ENCODE measurements at regions not wholly inside any gene's neighbourhood (a gene's known extent, or its start where the extent isn't known, plus 50 kb on each side); places are given as distances from the start of the nearest gene placed in this dataset.
"Not testable (repeated sequence)": the region's sequence is repeated elsewhere in the genome, so short reads cannot be mapped to it uniquely, and the experiment has no call there.

GRCh38 chr11:21727102-21727501, 465.8 kb upstream of the ANO5 start:
- TF ChIP-seq CTCF (IDR thresholded peaks at IDR 0.05), result no peak
- H3K9me3 ChIP-seq, result peaks cover 0 to 20% of the 10 kb centered on the region in 2 donors

GRCh38 chr11:21736404-21736803, 456.5 kb upstream of the ANO5 start:
- Histone ChIP-seq H3K36me3 (no peaks in the 10 kb centered on the region), H3K27me3 (no peaks in the 10 kb centered on the region), H3K9me3 (no peaks in the 10 kb centered on the region), H3K4me3 (no peak overlapping the region), H3K4me1 (no peaks in the 10 kb centered on the region), H3K27ac (no peak overlapping the region)
- TF ChIP-seq CTCF (IDR thresholded peaks at IDR 0.05), result no peak
- DNase-seq (ENCODE audit: low spot score), result no peak

More at GRCh38 chr11:21727102-21727501, 465.8 kb upstream of the ANO5 start:
- Histone ChIP-seq H3K36me3 (no peaks in the 10 kb centered on the region), H3K4me3 (no peak overlapping the region), H3K27ac (no peak overlapping the region), H3K4me1 (no peaks in the 10 kb centered on the region), H3K27me3 (no peaks in the 10 kb centered on the region)
- no peak for DNase-seq (ENCODE audit: low spot score)

- H3K4me3 ChIP-seq; H3K27me3 ChIP-seq; H3K4me1 ChIP-seq; H3K9me3 ChIP-seq; H3K36me3 ChIP-seq; DNase-seq (ENCODE audit: low spot score); H3K27ac ChIP-seq: not testable (repeated sequence)
Observed at GRCh38 chr11:21752475-21753243, 440.2 kb upstream of the ANO5 start.

GRCh38 chr11:21753244-21753767, 439.6 kb upstream of the ANO5 start:
- H3K36me3 ChIP-seq; H3K9me3 ChIP-seq; H3K4me1 ChIP-seq; H3K27ac ChIP-seq; H3K4me3 ChIP-seq; H3K27me3 ChIP-seq; DNase-seq (ENCODE audit: low spot score): not testable (repeated sequence)

GRCh38 chr11:21761000-21761399, 431.9 kb upstream of the ANO5 start:
- H3K4me1 ChIP-seq, result no peaks in the 10 kb centered on the region
- H3K4me3 ChIP-seq, result no peak overlapping the region
- H3K36me3 ChIP-seq, result no peaks in the 10 kb centered on the region
- no peak for TF ChIP-seq CTCF (IDR thresholded peaks at IDR 0.05)
- H3K9me3 ChIP-seq, result no peaks in the 10 kb centered on the region
- no peaks in the 10 kb centered on the region for H3K27me3 ChIP-seq
- DNase-seq (ENCODE audit: low spot score), result no peak
- H3K27ac ChIP-seq, result no peak overlapping the region

GRCh38 chr11:21768388-21768787, 424.5 kb upstream of the ANO5 start:
- peaks cover 0 to 5% of the 10 kb centered on the region in 2 donors for H3K9me3 ChIP-seq
- H3K27ac ChIP-seq, result no peak overlapping the region
- no peaks in the 10 kb centered on the region for H3K36me3 ChIP-seq
- DNase-seq (ENCODE audit: low spot score), result no peak
- H3K4me1 ChIP-seq, result no peaks in the 10 kb centered on the region
- no peak overlapping the region for H3K4me3 ChIP-seq
- TF ChIP-seq CTCF (IDR thresholded peaks at IDR 0.05), result no peak
- no peaks in the 10 kb centered on the region for H3K27me3 ChIP-seq

- TF ChIP-seq CTCF (IDR thresholded peaks at IDR 0.05), result no peak
- H3K27ac ChIP-seq, result no peak overlapping the region
- H3K36me3 ChIP-seq, result no peaks in the 10 kb centered on the region
Observed at GRCh38 chr11:21769188-21769587, 423.7 kb upstream of the ANO5 start.

More at GRCh38 chr11:21769188-21769587, 423.7 kb upstream of the ANO5 start:
- H3K9me3 ChIP-seq, result peaks cover 0 to 7% of the 10 kb centered on the region in 2 donors
- H3K4me3 ChIP-seq, result no peak overlapping the region
- DNase-seq (ENCODE audit: low spot score), result no peak
- H3K27me3 ChIP-seq, result no peaks in the 10 kb centered on the region
- no peaks in the 10 kb centered on the region for H3K4me1 ChIP-seq
